ENCODE measurements at regions not wholly inside any gene's neighbourhood (a gene's known extent, or its start where the extent isn't known, plus 50 kb on each side); places are given as distances from the start of the nearest gene placed in this dataset.

DNA sequence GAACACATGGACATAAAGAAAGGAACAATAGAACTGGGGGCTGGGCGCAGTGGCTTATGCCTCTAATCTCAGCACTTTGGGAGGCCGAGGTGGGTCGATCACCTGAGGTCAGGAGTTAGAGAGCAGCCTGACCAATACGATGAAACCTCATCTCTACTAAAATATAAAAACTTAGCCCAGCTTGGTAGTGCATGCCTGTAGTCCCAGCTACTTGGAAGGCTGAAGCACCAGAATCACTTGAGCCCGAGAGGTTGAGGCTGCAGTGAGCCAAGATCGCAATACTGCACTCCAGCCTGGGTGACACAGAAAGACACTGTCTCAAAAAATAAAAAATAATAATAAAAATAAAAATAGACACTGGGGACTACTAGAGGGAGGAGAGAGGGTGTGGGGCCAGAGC lies 154.5 kb downstream of the SEC23A start (continued):
- TF ChIP-seq MTA3 (IDR thresholded peaks at IDR 0.05; ENCODE audit: borderline replicate concordance), result no peak
- TF ChIP-seq MBD2 (IDR thresholded peaks at IDR 0.05; ENCODE audit: borderline replicate concordance, low read depth), result no peak
- no peak for TF ChIP-seq ZNF263 (CRISPR knock-in tag; IDR thresholded peaks at IDR 0.05; ENCODE audit: borderline replicate concordance)
- TF ChIP-seq ESRRA (IDR thresholded peaks at IDR 0.05; ENCODE audit: borderline replicate concordance, low read depth), result no peak
- TF ChIP-seq KDM4B (IDR thresholded peaks at IDR 0.05; ENCODE audit: borderline replicate concordance in 2 of 2, low read depth in 1 of 2), result no peak
- TF ChIP-seq, protein P1, sequence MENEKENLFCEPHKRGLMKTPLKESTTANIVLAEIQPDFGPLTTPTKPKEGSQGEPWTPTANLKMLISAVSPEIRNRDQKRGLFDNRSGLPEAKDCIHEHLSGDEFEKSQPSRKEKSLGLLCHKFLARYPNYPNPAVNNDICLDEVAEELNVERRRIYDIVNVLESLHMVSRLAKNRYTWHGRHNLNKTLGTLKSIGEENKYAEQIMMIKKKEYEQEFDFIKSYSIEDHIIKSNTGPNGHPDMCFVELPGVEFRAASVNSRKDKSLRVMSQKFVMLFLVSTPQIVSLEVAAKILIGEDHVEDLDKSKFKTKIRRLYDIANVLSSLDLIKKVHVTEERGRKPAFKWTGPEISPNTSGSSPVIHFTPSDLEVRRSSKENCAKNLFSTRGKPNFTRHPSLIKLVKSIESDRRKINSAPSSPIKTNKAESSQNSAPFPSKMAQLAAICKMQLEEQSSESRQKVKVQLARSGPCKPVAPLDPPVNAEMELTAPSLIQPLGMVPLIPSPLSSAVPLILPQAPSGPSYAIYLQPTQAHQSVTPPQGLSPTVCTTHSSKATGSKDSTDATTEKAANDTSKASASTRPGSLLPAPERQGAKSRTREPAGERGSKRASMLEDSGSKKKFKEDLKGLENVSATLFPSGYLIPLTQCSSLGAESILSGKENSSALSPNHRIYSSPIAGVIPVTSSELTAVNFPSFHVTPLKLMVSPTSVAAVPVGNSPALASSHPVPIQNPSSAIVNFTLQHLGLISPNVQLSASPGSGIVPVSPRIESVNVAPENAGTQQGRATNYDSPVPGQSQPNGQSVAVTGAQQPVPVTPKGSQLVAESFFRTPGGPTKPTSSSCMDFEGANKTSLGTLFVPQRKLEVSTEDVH (IDR thresholded peaks at IDR 0.05; ENCODE audit: low read depth, partially characterized antibody), result no peak
- TF ChIP-seq, protein P2, sequence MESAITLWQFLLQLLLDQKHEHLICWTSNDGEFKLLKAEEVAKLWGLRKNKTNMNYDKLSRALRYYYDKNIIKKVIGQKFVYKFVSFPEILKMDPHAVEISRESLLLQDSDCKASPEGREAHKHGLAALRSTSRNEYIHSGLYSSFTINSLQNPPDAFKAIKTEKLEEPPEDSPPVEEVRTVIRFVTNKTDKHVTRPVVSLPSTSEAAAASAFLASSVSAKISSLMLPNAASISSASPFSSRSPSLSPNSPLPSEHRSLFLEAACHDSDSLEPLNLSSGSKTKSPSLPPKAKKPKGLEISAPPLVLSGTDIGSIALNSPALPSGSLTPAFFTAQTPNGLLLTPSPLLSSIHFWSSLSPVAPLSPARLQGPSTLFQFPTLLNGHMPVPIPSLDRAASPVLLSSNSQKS (CRISPR knock-in tag; IDR thresholded peaks at IDR 0.05), result no peak
- TF ChIP-seq KDM2B (CRISPR knock-in tag; IDR thresholded peaks at IDR 0.05), result no peak
- TF ChIP-seq, protein P3, sequence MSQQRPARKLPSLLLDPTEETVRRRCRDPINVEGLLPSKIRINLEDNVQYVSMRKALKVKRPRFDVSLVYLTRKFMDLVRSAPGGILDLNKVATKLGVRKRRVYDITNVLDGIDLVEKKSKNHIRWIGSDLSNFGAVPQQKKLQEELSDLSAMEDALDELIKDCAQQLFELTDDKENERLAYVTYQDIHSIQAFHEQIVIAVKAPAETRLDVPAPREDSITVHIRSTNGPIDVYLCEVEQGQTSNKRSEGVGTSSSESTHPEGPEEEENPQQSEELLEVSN (IDR thresholded peaks at IDR 0.05; ENCODE audit: borderline replicate concordance in 1 of 2, extremely low read depth in 1 of 2, insufficient read depth in 1 of 2, insufficient read length in 1 of 2, low read depth in 1 of 2, low read length in 1 of 2, poor library complexity in 1 of 2, severe bottlenecking in 1 of 2), result no peak
- TF ChIP-seq, protein P4, sequence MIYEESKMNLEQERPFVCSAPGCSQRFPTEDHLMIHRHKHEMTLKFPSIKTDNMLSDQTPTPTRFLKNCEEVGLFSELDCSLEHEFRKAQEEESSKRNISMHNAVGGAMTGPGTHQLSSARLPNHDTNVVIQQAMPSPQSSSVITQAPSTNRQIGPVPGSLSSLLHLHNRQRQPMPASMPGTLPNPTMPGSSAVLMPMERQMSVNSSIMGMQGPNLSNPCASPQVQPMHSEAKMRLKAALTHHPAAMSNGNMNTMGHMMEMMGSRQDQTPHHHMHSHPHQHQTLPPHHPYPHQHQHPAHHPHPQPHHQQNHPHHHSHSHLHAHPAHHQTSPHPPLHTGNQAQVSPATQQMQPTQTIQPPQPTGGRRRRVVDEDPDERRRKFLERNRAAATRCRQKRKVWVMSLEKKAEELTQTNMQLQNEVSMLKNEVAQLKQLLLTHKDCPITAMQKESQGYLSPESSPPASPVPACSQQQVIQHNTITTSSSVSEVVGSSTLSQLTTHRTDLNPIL (CRISPR knock-in tag; IDR thresholded peaks at IDR 0.05), result no peak
